Sigmoid colon (tissue), 4 donors: ENCODE measurements at regions not wholly inside any gene's neighbourhood (a gene's known extent, or its start where the extent isn't known, plus 50 kb on each side); places are given as distances from the start of the nearest gene placed in this dataset.

ENCODE experiments used
- EP300 ChIP-seq, 4 donors: sonication (generic); formaldehyde crosslinking; IDR thresholded peaks; one replicate each; pipeline ENCODE4 v1.6.1; 2017; ENCODE audit warnings: antibody characterized with exemption in 4 of 4
- POLR2A ChIP-seq, 2 donors: fragments of 450-650 bp; IDR thresholded peaks; one replicate each; pipeline ENCODE4 v1.6.1; 2016; ENCODE audit warnings: antibody characterized with exemption in 2 of 2, mild to moderate bottlenecking in 2 of 2, moderate library complexity in 2 of 2
- POLR2AphosphoS5 ChIP-seq, 4 donors: sonication (generic); formaldehyde crosslinking; IDR thresholded peaks; one replicate each; pipeline ENCODE4 v1.6.1; 2017; ENCODE audit warnings: antibody characterized with exemption in 4 of 4
- TF ChIP-seq, protein P1 (sequence below), 4 experiments: fragments of 450-650 bp in 3 of 4; fragments of 200-600 bp in 1 of 4; IDR thresholded peaks; one replicate each; pipeline ENCODE4 v1.5.1; 2016 to 2019; ENCODE audit warnings: antibody characterized with exemption in 4 of 4, mild to moderate bottlenecking in 3 of 4, moderate library complexity in 2 of 4

DNA sequence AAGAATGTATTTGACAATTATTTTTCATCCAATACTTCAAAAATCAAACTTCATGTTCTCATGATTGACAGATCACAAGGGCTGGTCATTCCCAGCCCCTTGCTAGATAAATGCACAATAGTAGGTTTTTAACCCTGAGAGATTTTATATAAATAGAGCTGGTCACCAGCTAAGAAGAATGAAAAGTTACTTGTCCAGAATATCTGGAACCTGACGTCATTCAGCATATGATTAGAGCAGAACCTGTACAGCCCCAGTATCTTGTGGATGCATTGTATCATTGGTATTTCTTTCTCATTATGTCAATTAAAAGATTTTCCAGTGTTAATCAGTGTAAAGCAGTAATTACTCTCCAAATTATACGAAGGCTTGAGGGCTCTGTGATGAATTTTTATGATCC lies 202.8 kb upstream of the RND3 start:
- TF ChIP-seq, protein P1, sequence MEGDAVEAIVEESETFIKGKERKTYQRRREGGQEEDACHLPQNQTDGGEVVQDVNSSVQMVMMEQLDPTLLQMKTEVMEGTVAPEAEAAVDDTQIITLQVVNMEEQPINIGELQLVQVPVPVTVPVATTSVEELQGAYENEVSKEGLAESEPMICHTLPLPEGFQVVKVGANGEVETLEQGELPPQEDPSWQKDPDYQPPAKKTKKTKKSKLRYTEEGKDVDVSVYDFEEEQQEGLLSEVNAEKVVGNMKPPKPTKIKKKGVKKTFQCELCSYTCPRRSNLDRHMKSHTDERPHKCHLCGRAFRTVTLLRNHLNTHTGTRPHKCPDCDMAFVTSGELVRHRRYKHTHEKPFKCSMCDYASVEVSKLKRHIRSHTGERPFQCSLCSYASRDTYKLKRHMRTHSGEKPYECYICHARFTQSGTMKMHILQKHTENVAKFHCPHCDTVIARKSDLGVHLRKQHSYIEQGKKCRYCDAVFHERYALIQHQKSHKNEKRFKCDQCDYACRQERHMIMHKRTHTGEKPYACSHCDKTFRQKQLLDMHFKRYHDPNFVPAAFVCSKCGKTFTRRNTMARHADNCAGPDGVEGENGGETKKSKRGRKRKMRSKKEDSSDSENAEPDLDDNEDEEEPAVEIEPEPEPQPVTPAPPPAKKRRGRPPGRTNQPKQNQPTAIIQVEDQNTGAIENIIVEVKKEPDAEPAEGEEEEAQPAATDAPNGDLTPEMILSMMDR (IDR thresholded peaks at IDR 0.05) = no peak
- no peak for TF ChIP-seq POLR2AphosphoS5 (IDR thresholded peaks at IDR 0.05)
- no peak for TF ChIP-seq EP300 (IDR thresholded peaks at IDR 0.05)
- TF ChIP-seq POLR2A (IDR thresholded peaks at IDR 0.05) = no peak
